C4-2B (cell line): ENCODE measurements at regions not wholly inside any gene's neighbourhood (a gene's known extent, or its start where the extent isn't known, plus 50 kb on each side); places are given as distances from the start of the nearest gene placed in this dataset.

Experiments used
- H3K27ac ChIP-seq: fragments of 450-650 bp; 2 replicates; pipeline ENCODE4 v1.5.1; 2017
- CTCF ChIP-seq: fragments of 450-650 bp; conservative IDR thresholded peaks from 2 replicates; pipeline ENCODE4 v1.5.1; 2017; ENCODE audit warnings: mild to moderate bottlenecking
- ZFX ChIP-seq: fragments of 450-650 bp; IDR thresholded peaks from 2 replicates; pipeline ENCODE4 v1.6.1; 2017

- H3K27ac ChIP-seq: peak overlapping the region; percentile 81
- TF ChIP-seq CTCF: no peak
- no peak for TF ChIP-seq ZFX
These were observed 368.7 kb upstream of the PROK2 start for GRCh38 chr3:72153477-72154314.

DNA sequence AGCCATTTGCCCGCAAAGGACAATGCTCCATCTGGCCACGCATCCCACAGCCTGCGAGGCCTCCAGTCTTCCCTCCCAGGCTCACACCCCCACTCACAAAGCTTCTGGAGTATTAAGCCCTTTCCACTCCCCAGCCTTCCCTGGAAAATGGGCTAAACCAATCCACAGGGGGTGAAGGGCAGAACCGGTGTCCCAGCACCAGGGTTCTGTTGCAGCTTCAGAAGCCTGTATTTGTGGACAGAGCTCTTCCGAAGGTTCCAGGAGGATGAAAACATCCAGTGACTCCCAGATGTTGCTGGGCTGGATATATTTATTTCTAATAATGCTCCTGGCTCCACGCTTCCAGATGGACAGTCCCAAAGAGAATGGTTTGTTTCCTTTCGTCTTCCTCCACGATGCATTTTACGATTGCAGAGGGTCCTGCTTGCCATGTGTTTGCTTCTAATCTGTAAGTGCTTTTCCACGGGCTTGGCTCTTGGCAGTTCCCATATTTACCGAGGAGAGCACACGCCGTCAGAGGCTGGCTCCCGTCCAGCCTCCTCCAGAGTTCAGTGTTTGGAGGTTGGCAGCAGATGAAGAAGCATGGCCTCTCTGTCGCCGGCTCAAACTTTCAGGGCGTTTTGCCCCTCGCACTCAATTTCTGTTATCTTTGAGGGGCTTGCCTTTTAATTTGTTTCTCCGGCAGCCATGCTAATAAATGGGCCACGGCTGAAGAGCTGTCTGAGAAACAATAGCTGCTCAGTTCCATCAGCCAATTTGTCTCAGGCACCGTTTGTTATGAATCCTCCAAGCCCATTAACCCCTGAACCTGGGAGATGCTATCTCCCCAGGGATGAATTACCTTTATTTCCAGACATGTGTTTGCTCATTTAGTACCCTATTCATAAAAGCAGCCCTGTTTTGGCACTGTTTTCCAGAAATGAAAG, 367.9 kb upstream of the PROK2 start:
- H3K27ac ChIP-seq: peak overlapping the region; percentile 81

DNA sequence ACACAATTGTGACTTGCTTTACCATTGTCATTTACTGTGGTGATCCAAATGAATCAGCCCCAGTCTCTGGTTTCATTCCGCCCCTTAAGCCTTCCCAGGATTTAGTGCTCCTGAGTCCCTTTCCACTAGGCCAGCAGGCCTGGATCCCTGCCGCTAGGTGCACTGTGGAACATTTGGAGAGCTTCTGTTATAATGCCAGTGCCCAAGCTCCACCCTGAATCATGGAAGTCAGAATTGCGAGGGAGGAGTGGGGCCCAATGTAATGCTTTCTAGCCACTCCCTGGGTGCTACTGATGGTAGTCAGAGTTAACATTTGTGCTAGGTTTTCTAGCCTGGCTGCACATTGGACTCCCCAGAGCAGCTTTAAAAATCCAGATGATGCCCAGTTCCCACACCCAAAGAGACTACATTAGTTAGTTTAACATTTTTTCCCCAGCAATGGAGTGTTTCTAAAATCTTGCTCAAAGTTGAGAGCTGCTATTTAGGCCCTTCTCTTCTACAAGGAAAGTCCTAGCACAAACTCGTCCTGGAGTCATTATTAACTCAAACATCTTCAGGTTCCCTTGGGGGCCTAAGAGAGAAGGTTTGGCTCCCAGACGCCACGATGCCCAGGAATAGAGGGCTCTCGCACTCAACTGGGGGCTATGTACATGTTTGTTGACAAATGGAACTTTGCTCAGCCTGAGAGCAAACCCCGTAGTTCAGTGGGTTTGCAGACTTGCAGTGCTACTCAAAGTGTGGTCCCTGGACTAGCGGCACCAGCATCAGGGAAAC, 366.7 kb upstream of the PROK2 start:
- TF ChIP-seq CTCF (no peak), ZFX (no peak)
- peak overlapping the region; percentile 81 for H3K27ac ChIP-seq

More for the DNA sequence above, 367.9 kb upstream of the PROK2 start:
- no peak for TF ChIP-seq ZFX

DNA sequence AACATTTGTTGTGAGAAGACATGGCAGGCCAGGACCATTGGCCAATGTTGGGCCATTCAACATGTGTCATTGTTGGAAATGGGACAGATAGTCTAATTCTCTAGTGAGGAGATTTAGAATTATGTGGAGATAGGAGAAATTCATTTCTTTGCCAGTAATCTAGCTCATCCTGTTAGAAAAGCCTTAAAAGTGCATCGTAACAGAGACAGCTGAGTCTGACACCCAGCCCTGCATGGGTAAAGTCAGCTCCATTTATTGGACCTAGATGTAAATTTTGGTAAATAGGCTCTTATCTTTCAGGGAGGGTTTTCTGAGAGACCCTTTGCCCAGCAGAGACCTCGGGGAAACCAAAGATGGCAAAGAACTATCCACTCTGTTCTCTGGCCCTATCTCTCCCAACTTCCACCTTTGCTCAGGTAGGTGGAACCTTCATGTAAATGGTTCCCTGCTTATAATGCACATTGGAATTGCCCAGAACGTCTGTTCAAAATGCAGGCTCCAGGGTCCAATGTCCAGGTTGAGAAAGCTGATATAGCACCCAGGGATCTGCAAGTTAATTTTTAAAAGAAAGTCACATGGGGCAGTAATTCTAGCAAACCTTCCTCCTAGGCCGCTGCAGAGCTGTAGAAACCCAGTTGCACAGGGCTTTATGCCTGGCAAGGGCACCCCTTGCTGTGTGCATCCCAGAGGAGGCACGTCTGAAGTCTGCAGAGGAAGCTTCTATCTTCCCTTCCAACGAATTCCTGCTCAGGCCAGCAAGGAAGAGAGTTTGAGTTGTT, 365.9 kb upstream of the PROK2 start:
- no peak overlapping the region for H3K27ac ChIP-seq
- TF ChIP-seq ZFX (no peak), CTCF (no peak)

DNA sequence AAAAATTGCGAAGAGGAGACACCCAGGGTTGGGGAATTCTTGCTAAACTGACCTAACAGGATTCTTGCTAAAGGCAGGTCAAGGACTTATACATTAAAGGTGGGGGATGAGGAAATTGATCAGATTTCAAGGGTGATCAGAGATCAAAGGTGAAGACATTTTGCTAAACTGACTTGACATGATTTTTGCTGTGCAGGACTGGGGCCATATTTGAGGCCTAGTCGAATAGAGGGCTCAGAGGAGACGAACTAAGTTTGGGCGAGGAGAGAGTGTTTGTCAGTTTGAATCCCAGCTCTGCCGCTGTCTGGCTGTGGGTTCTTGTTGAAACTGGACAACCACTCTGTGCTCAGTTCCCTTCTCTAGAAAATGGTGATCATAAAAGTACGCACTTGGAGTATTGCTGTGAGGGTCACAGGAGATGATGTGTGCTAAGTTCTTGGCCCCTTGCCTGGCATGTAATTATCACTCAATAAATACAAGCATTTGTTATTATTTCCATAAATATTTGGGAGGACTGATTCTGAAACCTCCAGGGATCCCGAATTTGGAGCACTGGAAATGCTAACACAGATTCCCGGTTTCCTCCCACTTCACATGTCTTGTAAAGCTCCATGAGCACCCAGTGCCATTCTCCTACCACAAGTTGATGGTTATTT, 364.8 kb upstream of the PROK2 start:
- TF ChIP-seq CTCF (no peak), ZFX (no peak)
- H3K27ac ChIP-seq: no peak overlapping the region

DNA sequence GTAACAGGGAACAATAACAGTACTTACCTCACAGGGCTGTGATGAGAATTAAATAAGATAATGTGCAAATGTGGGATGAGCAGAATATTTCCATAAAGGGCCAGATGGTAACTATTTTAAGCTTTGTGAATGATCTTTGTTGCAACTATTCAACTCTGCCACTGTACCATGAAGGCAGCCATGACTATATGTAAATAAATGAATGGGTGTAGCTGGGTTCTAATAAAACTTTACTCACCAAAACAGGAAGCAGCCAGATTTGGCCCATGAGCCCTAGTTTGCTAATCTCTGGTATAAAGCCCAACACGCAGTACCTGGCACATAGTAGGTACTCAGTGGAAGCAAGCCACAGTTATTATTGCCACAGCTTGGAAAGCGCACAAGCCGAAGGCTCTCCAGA, 362.7 kb upstream of the PROK2 start:
- H3K27ac ChIP-seq: no peak overlapping the region
- no peak for TF ChIP-seq CTCF
- no peak for TF ChIP-seq ZFX
